ENCODE measurements at regions not wholly inside any gene's neighbourhood (a gene's known extent, or its start where the extent isn't known, plus 50 kb on each side); places are given as distances from the start of the nearest gene placed in this dataset.

DNA sequence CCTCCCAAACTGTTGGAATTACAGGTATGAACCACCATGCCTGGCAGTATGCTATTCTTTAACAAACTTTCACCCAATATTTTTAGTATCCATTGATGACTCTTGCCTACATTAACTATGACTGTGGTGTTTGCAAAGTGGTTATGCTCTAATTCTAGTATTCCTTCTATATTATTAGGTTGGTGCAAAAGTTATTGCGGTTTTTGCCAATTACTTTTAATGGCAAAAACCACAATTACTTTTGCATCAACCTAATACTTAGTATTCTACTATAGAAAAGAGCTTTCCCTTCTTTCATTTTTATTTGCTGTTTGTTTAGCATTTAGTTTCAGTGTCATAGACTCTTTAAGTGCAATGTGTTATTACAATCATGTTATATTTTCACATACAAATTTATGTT, 760.6 kb downstream of the NR2F2 start:
- in situ Hi-C loops (cut with MboI; ENCODE audit: low sequenced_read_pairs), result no loop called here
- intact Hi-C loops (cut with micrococcal nuclease), result no loop called here
- no peak overlapping the region for H3K56ac ChIP-seq (ENCODE audit: extremely low read depth, insufficient read depth, low read length)
- no peak overlapping the region for H2BK120ac ChIP-seq (ENCODE audit: low read depth, low read length)
- ChIA-PET POLR2A (ENCODE audit: unreplicated experiment) (no interaction called here), CTCF (no interaction called here)
- DNase-seq, result no peak
- H3K18ac ChIP-seq (ENCODE audit: low read depth, low read length), result no peak overlapping the region
- H3K4me3 ChIP-seq (ENCODE audit: insufficient read depth, low read depth, low read length), result no peak overlapping the region
- H3K4me1 ChIP-seq (ENCODE audit: control insufficient read depth, insufficient read depth, low read length), result no peaks in the 10 kb centered on the region
- no peak overlapping the region for H2BK20ac ChIP-seq (ENCODE audit: low read depth, low read length)
- H2AK9ac ChIP-seq (replicated peaks; ENCODE audit: low read depth, low read length, poor library complexity), result no peak overlapping the region
- H4K5ac ChIP-seq (ENCODE audit: low read depth, low read length), result no peak overlapping the region
- H3K9me1 ChIP-seq (ENCODE audit: insufficient read depth, low read length), result no peaks in the 10 kb centered on the region
- H3K9ac ChIP-seq (ENCODE audit: low read depth, low read length), result no peak overlapping the region
- H3K27ac ChIP-seq (ENCODE audit: insufficient read depth, low read length), result no peak overlapping the region
- no peak overlapping the region for H4K8ac ChIP-seq (ENCODE audit: low read depth in 2 of 2, low read length in 2 of 2)
- H2BK5ac ChIP-seq (ENCODE audit: low read depth, low read length, poor library complexity, severe bottlenecking), result no peak overlapping the region
- no peak overlapping the region for H3K4ac ChIP-seq (ENCODE audit: low read depth, low read length)
- no peaks in the 10 kb centered on the region for H3K79me1 ChIP-seq (ENCODE audit: low read depth in 1 of 2, low read length in 2 of 2)
- WGBS, 2 experiments (ENCODE audit: extremely low coverage in 2 of 2, insufficient read length in 1 of 2), result no CpG with 5 or more reads among the region's 1 CpG
- no peak overlapping the region for H3K23ac ChIP-seq (ENCODE audit: low read depth, low read length)
- no TSS peak for BruUV-seq (replicated peaks)
- no peak overlapping the region for H3K4me2 ChIP-seq (ENCODE audit: low read depth, low read length)
- TF ChIP-seq, protein P1, sequence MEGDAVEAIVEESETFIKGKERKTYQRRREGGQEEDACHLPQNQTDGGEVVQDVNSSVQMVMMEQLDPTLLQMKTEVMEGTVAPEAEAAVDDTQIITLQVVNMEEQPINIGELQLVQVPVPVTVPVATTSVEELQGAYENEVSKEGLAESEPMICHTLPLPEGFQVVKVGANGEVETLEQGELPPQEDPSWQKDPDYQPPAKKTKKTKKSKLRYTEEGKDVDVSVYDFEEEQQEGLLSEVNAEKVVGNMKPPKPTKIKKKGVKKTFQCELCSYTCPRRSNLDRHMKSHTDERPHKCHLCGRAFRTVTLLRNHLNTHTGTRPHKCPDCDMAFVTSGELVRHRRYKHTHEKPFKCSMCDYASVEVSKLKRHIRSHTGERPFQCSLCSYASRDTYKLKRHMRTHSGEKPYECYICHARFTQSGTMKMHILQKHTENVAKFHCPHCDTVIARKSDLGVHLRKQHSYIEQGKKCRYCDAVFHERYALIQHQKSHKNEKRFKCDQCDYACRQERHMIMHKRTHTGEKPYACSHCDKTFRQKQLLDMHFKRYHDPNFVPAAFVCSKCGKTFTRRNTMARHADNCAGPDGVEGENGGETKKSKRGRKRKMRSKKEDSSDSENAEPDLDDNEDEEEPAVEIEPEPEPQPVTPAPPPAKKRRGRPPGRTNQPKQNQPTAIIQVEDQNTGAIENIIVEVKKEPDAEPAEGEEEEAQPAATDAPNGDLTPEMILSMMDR (conservative IDR thresholded peaks at IDR 0.05; ENCODE audit: low read depth, low read length), result no peak
- TF ChIP-seq SMC3 (IDR thresholded peaks at IDR 0.05; ENCODE audit: low read depth, low read length) (no peak), POLR2A (IDR thresholded peaks at IDR 0.05; ENCODE audit: low read depth, low read length) (no peak), CHD1 (IDR thresholded peaks at IDR 0.05; ENCODE audit: low read depth, low read length) (no peak), MAFK (IDR thresholded peaks at IDR 0.05; ENCODE audit: low read depth, low read length) (no peak), MAZ (IDR thresholded peaks at IDR 0.05; ENCODE audit: borderline replicate concordance, low read depth, low read length) (no peak), RFX5 (IDR thresholded peaks at IDR 0.05; ENCODE audit: low read depth, low read length) (no peak), RCOR1 (IDR thresholded peaks at IDR 0.05; ENCODE audit: insufficient replicate concordance, low read length) (no peak), BHLHE40 (IDR thresholded peaks at IDR 0.05; ENCODE audit: low read depth, low read length) (no peak), NFE2L2 (IDR thresholded peaks at IDR 0.05; ENCODE audit: low read depth, low read length) (no peak), CEBPB (IDR thresholded peaks at IDR 0.05; ENCODE audit: low read depth, low read length) (no peak)
- TF ChIP-seq, protein P2, sequence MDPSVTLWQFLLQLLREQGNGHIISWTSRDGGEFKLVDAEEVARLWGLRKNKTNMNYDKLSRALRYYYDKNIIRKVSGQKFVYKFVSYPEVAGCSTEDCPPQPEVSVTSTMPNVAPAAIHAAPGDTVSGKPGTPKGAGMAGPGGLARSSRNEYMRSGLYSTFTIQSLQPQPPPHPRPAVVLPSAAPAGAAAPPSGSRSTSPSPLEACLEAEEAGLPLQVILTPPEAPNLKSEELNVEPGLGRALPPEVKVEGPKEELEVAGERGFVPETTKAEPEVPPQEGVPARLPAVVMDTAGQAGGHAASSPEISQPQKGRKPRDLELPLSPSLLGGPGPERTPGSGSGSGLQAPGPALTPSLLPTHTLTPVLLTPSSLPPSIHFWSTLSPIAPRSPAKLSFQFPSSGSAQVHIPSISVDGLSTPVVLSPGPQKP (IDR thresholded peaks at IDR 0.05; ENCODE audit: borderline replicate concordance, low read depth, low read length), result no peak
- TF ChIP-seq, protein P3, sequence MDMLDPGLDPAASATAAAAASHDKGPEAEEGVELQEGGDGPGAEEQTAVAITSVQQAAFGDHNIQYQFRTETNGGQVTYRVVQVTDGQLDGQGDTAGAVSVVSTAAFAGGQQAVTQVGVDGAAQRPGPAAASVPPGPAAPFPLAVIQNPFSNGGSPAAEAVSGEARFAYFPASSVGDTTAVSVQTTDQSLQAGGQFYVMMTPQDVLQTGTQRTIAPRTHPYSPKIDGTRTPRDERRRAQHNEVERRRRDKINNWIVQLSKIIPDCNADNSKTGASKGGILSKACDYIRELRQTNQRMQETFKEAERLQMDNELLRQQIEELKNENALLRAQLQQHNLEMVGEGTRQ (IDR thresholded peaks at IDR 0.05; ENCODE audit: low read depth, low read length), result no peak
- H3K36me3 ChIP-seq (ENCODE audit: control insufficient read depth, insufficient read depth, low read length), result no peaks in the 10 kb centered on the region
- H2AFZ ChIP-seq (replicated peaks; ENCODE audit: low read length, poor library complexity), result no peak overlapping the region
- H2AK5ac ChIP-seq (ENCODE audit: low read depth, low read length), result no peak overlapping the region
- H2BK15ac ChIP-seq (ENCODE audit: low read depth, low read length), result no peak overlapping the region
- no peak overlapping the region for H3K14ac ChIP-seq (replicated peaks; ENCODE audit: low read depth, low read length)
- H3K27me3 ChIP-seq (ENCODE audit: control insufficient read depth, insufficient read depth, low read length), result no peaks in the 10 kb centered on the region
- H3K9me3 ChIP-seq (ENCODE audit: control insufficient read depth, insufficient read depth, low read length), result peaks cover 9% of the 10 kb centered on the region
- ATAC-seq (ENCODE audit: low read depth), result no peak
- H4K91ac ChIP-seq (ENCODE audit: insufficient read depth, low read depth, low read length), result no peak overlapping the region
- dilution Hi-C loops (cut with HindIII; ENCODE audit: low sequenced_read_pairs, unreplicated experiment), result no loop called here
- no peaks in the 10 kb centered on the region for H4K20me1 ChIP-seq (ENCODE audit: insufficient read depth, low read length)

Data from IMR-90 (cell line).